HS-27A (cell line): ENCODE measurements at regions not wholly inside any gene's neighbourhood (a gene's known extent, or its start where the extent isn't known, plus 50 kb on each side); places are given as distances from the start of the nearest gene placed in this dataset.
"Not testable (repeated sequence)": the region's sequence is repeated elsewhere in the genome, so short reads cannot be mapped to it uniquely, and the experiment has no call there.

Source experiments
- DNase-seq: peaks from one replicate; pipeline ENCODE4 v3.0.0-alpha.2; 2012; ENCODE audit warnings: low read depth, missing footprints

GRCh38 chr1:38210895-38211177 is 164.2 kb upstream of the POU3F1 start:
- DNase-seq: no peak

GRCh38 chr1:38210021-38210894 is 163.7 kb upstream of the POU3F1 start:
- DNase-seq: no peak

GRCh38 chr1:38208716-38209632 is 162.4 kb upstream of the POU3F1 start:
- DNase-seq: no peak

GRCh38 chr1:38207906-38208305 is 161.3 kb upstream of the POU3F1 start:
- DNase-seq: no peak

GRCh38 chr1:38207275-38207674 is 160.7 kb upstream of the POU3F1 start:
- no peak for DNase-seq

- DNase-seq: no peak
Observed at GRCh38 chr1:38204698-38205097, 158.1 kb upstream of the POU3F1 start.

GRCh38 chr1:38203441-38203840 is 156.8 kb upstream of the POU3F1 start:
- DNase-seq: no peak

GRCh38 chr1:38201431-38201830 is 154.8 kb upstream of the POU3F1 start:
- DNase-seq: no peak

GRCh38 chr1:38198621-38199020 is 152.0 kb upstream of the POU3F1 start:
- DNase-seq: no peak

- no peak for DNase-seq
Observed at GRCh38 chr1:38198099-38198498, 151.5 kb upstream of the POU3F1 start.

- no peak for DNase-seq
Observed at GRCh38 chr1:38197312-38198061, 150.9 kb upstream of the POU3F1 start.

- DNase-seq: no peak
Observed at GRCh38 chr1:38194472-38194871, 147.9 kb upstream of the POU3F1 start.

- DNase-seq: no peak
Observed at GRCh38 chr1:38193040-38193439, 146.4 kb upstream of the POU3F1 start.

GRCh38 chr1:38191461-38191860 is 144.9 kb upstream of the POU3F1 start:
- no peak for DNase-seq

GRCh38 chr1:38190983-38191382 is 144.4 kb upstream of the POU3F1 start:
- no peak for DNase-seq

GRCh38 chr1:38187552-38187951 is 141.0 kb upstream of the POU3F1 start:
- no peak for DNase-seq

GRCh38 chr1:38186566-38186965 is 140.0 kb upstream of the POU3F1 start:
- DNase-seq: no peak

- DNase-seq: no peak
Observed at GRCh38 chr1:38185913-38186312, 139.3 kb upstream of the POU3F1 start.

GRCh38 chr1:38183747-38184146 is 137.2 kb upstream of the POU3F1 start:
- no peak for DNase-seq

GRCh38 chr1:38183096-38183495 is 136.5 kb upstream of the POU3F1 start:
- DNase-seq: no peak

GRCh38 chr1:38180388-38180787 is 133.8 kb upstream of the POU3F1 start:
- not testable (repeated sequence) for DNase-seq

- DNase-seq: no peak
Observed at GRCh38 chr1:38179483-38179882, 132.9 kb upstream of the POU3F1 start.
